Stimulated activated CD4-positive, alpha-beta T cell treated with anti-CD3 and anti-CD28 coated beads, Interleukin-15, amount 100 ng/mL, for 24 hours (primary cell): ENCODE measurements at regions not wholly inside any gene's neighbourhood (a gene's known extent, or its start where the extent isn't known, plus 50 kb on each side); places are given as distances from the start of the nearest gene placed in this dataset.
A peak's percentile ranks its signal among the peaks of the same experiment; 100 is the strongest.
"Not testable (repeated sequence)": the region's sequence is repeated elsewhere in the genome, so short reads cannot be mapped to it uniquely, and the experiment has no call there.

Source experiments
- DNase-seq: peaks from one replicate; pipeline ENCODE4 v3.0.0-alpha.2; 2020

DNA sequence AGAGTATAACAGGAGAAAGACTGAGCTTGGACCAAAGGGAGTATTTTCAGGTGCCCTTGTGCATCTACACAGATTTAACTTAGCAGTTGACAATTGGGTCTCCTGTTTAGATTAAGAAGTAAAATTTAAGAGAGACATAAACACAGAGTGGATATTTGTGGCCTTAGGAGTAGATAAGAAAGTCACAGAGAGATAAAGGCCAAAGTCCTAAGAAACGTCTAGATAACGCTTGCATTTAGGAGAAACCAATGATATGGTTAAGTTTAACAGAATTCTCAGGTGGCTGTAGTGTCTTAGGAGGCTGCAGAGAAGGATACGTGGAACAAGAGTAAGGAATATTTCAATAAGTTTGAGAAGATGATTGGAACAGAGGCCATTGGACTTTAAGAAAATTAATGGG is 155.0 kb upstream of the DAB2 start:
- DNase-seq, result no peak

DNA sequence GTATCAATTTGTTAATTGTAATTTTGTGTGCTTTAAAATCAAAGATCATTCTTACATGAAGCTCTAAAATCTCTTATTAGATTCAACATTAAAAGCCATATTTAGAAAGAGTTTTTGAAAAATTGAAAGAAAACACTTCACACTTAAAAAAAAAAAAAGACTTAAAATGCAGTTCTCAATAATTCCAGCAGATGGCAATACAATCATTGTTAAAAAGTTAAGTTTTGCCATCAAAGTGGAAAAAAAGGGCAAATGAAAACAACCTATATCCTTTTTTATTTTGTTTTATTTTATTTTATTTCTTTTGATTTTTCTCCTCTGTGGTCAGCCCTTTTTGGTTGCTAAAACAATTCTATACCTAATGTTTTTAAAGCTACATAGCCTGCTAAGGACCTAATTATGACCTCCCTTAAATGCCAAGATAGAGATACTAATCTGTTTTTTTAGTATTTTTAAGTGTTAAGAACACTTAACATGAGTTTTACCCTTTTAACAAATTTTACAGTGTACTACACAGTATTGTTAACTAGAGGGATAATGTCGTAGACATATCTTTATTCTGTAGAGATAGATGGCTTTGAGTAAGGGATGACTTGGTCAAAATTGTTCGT is 154.2 kb upstream of the DAB2 start:
- no peak for DNase-seq

GRCh38 chr5:39577529-39577928 is 152.7 kb upstream of the DAB2 start:
- no peak for DNase-seq

GRCh38 chr5:39570403-39571027 is 145.7 kb upstream of the DAB2 start:
- no peak for DNase-seq

DNA sequence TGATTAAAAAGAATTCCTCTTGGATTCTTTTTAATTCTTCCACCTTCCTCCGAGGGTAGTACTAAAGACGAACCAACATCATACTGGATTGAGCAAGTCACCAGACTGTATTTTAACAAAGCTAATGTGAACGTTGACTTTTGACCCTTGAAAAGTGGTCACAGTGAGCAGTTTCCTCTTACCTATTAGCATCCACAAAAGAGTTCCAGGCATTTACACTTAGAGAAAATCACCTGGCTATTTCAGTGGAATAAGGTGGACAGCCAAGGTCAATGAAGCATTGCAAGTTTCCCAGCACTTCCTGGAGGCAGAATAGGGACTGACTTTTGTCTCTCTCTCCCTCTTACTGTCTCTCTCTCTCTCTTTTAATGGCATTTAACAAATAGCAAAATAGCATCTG is 145.1 kb upstream of the DAB2 start:
- DNase-seq, result no peak

DNA sequence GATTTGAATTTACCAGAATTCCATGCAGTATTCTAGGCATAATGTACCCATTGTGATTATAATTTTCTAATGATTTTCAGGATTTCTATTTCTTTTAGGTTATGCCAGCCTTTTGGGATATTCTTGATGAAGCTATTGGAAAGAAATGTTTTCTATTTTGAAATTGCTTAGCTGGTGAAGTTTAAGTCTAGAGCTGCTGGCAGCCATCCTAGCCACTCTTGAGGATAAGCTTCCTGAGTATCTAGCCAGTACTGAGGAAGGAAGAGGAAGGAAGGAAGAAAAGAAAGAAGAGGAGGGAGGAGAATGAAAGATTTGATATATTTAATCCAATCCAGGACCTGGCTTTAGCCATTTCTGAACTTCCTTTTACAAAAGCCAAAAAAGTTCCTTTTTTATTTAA is 142.1 kb upstream of the DAB2 start:
- DNase-seq, result no peak

DNA sequence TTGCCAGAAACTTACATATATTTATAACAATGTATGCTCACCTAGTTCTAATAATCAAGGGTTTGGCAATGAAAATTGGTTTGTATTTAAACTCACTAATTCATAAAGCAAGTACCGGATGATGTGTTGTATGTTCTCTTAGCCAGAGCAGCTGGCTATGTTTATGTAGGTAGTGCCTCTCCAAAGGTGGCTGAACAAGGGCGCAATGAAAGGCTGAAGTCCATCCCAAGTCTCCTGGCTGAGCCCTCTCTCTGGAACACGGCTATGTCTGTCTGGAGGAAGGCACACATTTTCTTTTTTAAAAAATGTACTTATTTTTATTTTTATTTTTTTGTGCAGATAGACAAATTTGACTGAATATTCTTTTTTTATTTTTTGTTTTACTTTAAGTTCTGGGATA is 141.2 kb upstream of the DAB2 start:
- DNase-seq, result no peak

DNA sequence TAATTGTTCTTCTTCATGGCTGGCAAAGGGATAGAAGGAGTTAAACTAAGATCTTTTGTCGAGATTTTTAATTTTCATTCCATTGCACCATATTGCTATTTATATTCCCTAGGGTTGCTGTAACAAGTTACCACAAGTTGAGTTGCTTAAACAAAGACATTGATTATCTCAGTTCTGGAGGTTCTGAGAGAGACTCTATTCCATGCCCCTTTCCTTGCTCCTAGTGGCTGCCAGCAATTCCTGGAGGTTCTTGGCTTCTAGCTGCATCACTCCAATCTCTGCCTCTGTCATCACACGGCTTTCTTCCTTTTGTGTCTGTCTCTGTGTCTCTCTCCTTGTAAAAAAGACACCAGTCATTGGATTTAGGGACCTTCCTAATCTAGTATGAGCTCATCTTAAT is 136.6 kb upstream of the DAB2 start:
- DNase-seq, result no peak

DNA sequence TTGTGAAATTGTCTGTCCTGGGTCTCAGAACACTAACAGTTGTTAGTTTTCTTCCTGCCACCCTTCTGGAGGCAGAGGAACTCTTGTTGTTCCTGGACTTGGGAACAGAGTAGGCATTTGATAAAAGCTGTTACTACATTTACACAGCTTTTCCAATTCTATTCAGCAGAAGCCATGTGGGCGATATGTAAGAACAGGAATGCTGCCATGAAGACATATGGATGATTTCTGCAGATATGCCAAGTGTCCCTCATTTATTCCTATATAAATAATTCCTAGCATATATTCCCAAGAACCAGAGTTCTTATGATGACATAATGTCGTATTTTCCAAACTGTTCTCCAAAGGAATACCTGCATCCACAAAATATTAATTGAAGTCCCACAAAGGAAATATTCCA is 135.9 kb upstream of the DAB2 start:
- no peak for DNase-seq

DNA sequence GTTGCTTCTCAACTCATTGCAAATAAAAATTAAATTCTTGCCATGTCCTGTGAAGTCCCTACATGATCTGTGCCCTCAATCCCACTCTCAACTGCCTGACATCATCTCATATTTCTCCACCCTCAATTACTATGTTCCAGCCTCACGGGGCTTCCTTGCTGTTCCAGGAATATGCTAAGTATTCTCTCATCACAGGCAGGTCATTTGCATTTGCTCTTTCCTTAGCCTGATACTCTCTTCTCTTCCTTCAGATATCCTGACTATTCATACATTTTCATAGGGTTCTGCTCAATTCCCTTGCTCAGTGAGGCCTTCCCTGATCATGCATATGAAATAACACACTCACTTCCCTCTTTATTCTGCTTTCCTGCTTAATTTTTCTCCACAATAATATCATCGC is 135.1 kb upstream of the DAB2 start:
- DNase-seq, result no peak

DNA sequence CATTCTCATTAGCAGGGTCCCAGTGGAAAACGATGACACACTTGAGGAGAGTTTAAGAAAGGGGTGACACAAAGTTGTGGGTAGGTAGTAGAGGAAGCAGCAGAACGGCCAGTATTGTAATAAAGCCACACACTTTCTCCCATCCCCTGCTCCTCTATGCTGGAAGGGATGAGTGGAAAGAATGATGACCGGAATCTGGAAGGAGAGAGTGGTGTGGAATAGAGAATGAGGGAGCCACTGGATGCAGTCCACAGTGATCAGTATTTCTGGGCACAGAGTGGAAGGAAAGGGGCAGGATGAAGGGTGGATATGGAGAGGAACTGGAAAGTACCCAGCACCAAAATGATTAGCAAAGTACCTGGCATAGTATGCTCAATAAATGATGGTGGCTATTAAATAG is 133.8 kb upstream of the DAB2 start:
- no peak for DNase-seq

DNA sequence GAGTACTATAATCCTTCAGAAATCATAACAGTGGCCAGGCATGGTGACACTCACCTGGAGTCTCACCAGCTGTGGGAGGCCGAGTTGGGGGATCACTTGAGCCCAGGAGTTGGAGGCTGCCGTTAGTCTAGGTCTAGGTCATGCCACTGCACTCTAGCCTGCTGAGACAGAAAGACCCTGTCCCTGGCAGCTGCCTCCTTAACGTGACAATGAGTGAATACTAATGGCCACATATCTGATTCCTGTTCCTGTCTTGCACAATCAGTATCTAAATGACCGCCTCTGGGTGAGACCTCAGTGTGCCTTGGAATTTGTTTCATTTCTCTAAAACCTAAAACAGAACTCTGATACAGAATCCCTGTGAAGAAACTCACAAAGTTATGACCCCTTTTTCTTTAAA is 131.0 kb upstream of the DAB2 start:
- no peak for DNase-seq

GRCh38 chr5:39547553-39548154 is 122.9 kb upstream of the DAB2 start:
- DNase-seq, result peak; percentile 8

DNA sequence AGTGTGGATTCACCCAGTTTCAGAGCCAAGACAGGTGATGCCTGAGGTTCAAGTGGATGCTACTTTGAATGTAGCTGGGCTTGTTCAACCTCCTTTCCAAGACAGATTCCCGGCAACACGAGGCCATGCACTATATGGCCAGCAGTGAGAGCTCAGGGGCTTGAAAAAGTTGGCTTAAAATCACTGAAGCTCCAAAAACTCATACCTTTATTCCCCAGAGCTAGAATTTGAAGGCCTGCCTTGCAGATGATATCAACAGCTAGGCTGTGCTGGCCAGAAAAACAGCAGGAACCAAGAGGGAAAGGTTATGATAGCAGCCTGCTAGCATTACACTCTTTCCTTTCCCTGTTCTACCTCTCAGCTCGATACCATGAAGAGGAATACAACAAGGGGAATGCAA is 120.2 kb upstream of the DAB2 start:
- no peak for DNase-seq

DNA sequence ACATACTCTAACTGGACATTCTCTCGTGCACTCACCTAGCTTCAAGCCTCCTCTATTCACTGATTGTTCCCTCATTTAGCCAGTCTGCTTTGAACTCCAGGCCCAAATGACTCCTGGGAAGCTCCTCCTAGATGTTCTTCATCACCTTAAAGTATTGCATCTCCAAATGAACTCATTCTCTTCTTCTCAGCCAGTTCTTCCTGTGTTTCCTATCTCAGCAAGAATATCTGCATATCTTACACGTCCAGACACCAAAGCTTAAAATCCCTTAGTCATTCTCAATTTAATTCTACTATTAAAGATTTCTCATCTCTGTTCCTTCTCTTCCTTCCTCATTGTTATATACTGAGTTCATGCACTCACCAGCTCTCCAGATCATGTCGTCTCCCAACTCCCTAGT is 118.6 kb upstream of the DAB2 start:
- DNase-seq, result no peak

- no peak for DNase-seq
These were observed 117.9 kb upstream of the DAB2 start for GRCh38 chr5:39542511-39543285.

GRCh38 chr5:39541920-39542319 is 117.1 kb upstream of the DAB2 start:
- DNase-seq, result no peak

GRCh38 chr5:39539470-39539869 is 114.7 kb upstream of the DAB2 start:
- DNase-seq, result no peak

GRCh38 chr5:39534690-39535089 is 109.9 kb upstream of the DAB2 start:
- DNase-seq, result no peak

DNA sequence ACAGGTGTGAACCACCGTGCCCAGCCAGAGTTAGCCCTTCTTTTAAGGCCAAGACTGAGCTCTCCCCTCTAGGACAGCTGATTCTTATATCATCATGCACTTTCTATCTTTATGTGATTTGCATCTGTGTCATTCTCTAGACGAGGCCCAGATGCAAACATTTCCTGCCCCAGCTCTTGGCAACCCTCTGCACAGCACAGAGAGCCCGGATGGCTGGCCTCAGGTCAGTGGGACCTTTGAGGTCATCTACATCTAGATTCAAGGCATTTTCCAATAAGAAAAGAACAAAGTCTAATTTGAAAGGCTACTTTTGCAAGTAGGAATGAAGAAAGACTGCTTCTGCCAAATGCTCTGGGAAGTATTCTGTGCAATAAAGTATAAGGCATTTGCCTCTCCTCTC is 109.0 kb upstream of the DAB2 start:
- DNase-seq, result no peak

DNA sequence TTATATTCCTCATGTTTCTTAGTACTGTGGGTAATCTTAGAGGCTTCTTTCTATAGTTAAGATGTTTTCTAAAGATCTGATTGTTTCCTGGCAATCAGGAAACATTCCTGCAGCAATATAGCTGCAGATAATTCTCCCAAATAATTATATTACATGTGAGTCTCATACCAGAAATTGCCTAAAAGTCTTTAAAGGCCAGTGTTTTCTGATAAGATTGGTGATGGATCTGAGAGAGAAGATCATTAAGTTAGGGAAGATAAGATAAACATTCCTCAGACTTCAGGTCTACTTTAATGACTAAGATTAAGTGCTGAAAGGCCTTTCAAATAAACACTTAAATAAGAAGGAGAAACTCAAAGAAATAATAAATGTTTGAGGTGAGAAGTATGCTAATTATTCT is 107.7 kb upstream of the DAB2 start:
- no peak for DNase-seq

- DNase-seq, result no peak
These were observed 106.5 kb upstream of the DAB2 start for GRCh38 chr5:39531306-39531705.

DNA sequence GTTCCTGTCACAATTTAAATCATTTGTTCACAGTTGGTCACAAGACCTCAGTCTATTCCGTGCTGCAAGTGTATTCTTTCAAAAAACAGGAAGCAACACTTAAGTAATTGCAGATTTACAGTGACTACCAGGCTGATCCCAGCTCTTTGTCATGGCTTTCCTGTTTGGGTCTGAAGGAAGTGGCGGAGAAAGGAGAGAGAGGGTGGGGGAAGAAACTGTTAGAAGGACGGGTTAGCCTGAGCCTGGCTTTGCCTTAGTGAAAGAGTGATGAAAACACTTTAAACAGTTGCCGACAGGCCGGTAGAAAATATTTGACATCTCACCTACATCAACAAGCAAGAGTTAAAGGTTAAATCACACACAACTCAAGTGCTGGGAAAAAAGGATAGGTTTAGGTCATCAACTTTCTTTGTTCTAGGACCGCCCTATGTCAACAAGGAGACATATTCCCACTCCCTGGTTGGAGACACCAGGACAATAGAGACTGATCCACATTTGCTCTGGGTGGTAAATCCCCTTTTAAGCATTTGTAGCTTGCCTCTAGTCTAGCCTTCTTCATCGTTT is 102.2 kb upstream of the DAB2 start:
- no peak for DNase-seq

DNA sequence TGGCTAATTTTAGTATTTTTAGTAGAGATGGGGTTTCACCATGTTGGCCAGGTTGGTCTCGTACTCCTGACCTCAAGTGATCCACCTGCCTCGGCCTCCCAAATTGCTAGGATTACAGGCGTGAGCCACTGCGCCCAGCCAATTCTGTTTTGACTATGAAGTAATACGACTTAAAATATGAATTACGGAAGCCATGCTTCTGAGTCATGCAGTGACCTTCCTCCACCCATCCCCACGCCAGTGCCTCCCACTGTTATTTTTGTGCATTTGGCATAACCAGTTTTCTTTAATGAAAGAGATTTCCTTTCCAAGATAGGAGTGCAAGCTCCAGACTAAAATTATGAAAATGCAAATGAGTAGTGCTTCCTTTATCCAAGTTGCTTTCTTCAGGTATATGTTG is 101.0 kb upstream of the DAB2 start:
- not testable (repeated sequence) for DNase-seq
